ENCODE measurements at regions not wholly inside any gene's neighbourhood (a gene's known extent, or its start where the extent isn't known, plus 50 kb on each side); places are given as distances from the start of the nearest gene placed in this dataset.

GRCh38 chr1:71166178-71167173 lies 85.6 kb upstream of the ZRANB2 start:
- H3K36me3 ChIP-seq = no peaks in the 10 kb centered on the region
- ATAC-seq (no peak), DNase-seq (no peak)
- no peaks in the 10 kb centered on the region for H3K27me3 ChIP-seq
- TF ChIP-seq CTCF (IDR thresholded peaks at IDR 0.05) = no peak
- no peak overlapping the region for H3K27ac ChIP-seq
- H3K4me3 ChIP-seq = no peak overlapping the region
- H3K9me3 ChIP-seq = no peaks in the 10 kb centered on the region
- intact Hi-C loops (cut with DNase I) = no loop called here
- no peaks in the 10 kb centered on the region for H3K4me1 ChIP-seq

DNA sequence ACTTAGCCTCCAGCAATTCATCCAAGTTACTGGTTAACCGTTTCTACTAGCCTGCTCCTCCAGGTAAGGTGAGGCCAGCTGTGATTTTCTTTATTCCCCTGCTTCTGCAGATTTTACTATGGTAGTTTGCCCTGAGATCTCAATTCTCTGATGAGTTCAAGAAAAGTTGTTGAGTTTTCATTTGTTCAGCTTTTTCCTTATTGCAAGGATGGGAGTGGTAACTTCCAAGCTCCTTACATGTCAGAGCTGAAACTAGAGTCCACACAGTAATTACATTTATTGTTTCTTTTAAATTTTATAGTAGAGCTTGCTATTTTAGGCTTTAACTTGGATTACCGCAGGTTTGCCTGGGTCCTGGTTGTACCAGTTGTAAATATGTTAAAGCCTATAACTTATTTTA lies 76.9 kb upstream of the ZRANB2 start:
- intact Hi-C loops (cut with DNase I) = no loop called here
- no peak for TF ChIP-seq CTCF (IDR thresholded peaks at IDR 0.05)
- ATAC-seq (no peak), DNase-seq (no peak)
- Histone ChIP-seq H3K27me3 (no peaks in the 10 kb centered on the region), H3K36me3 (no peaks in the 10 kb centered on the region), H3K4me3 (no peak overlapping the region), H3K9me3 (peaks cover 3% of the 10 kb centered on the region), H3K4me1 (no peaks in the 10 kb centered on the region), H3K27ac (peak overlapping the region; percentile 33)

GRCh38 chr1:71157151-71157550 lies 76.3 kb upstream of the ZRANB2 start:
- Histone ChIP-seq H3K27ac (peak overlapping the region; percentile 33), H3K27me3 (no peaks in the 10 kb centered on the region), H3K4me3 (no peak overlapping the region), H3K36me3 (no peaks in the 10 kb centered on the region), H3K4me1 (no peaks in the 10 kb centered on the region), H3K9me3 (peaks cover 5% of the 10 kb centered on the region)
- intact Hi-C loops (cut with DNase I) = no loop called here
- no peak for TF ChIP-seq CTCF (IDR thresholded peaks at IDR 0.05)
- DNase-seq = no peak
- ATAC-seq = peak; percentile 81

DNA sequence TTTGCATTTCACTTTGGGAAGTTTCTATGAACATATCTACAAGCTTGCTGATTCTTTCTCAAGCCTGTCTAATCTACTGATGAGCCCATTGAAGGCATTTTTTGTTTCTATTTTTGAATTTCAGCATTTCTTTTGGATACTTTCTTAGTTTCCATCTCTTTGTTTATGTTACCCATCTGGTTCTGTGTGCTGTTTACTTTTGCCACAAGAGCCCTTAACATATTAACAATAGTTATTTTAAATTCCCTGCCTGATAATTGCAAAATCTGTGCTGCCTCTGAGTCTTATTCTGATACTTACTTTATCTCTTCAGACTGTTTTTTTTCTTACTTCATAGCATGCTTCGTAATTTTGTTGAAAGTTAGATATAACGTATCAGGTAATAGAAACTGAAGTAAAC lies 75.8 kb upstream of the ZRANB2 start:
- Histone ChIP-seq H3K27ac (peak overlapping the region; percentile 33), H3K9me3 (peaks cover 5% of the 10 kb centered on the region), H3K4me1 (no peaks in the 10 kb centered on the region), H3K4me3 (no peak overlapping the region), H3K27me3 (no peaks in the 10 kb centered on the region), H3K36me3 (no peaks in the 10 kb centered on the region)
- intact Hi-C loops (cut with DNase I) = no loop called here
- DNase-seq (no peak), ATAC-seq (no peak)
- no peak for TF ChIP-seq CTCF (IDR thresholded peaks at IDR 0.05)

DNA sequence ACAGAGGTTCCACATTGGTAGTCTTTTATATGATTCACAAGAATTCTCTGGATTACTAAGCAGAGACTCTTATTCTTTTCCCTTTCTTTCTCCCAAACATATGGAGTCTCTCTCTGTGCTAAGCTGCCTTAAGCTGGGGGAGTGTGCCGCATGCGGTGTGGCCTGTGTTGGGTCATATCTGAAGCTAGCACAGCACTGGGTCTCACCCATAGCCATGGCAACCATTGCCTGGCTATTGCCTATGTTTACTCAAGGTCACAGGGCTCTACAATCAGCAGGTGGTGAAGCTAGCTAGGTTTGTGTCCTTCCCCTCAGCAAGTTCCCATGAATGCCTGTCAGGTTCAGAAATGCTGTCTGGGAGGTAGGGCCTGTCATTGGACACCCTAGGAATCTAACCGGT lies 73.6 kb upstream of the ZRANB2 start:
- Histone ChIP-seq H3K4me3 (no peak overlapping the region), H3K4me1 (no peaks in the 10 kb centered on the region), H3K9me3 (peaks cover 5% of the 10 kb centered on the region), H3K27me3 (no peaks in the 10 kb centered on the region), H3K27ac (no peak overlapping the region), H3K36me3 (no peaks in the 10 kb centered on the region)
- TF ChIP-seq CTCF (IDR thresholded peaks at IDR 0.05) = no peak
- intact Hi-C loops (cut with DNase I) = no loop called here
- peak; percentile 47 for DNase-seq
- ATAC-seq = peak; percentile 23
